PC-3 (cell line): ENCODE measurements at regions not wholly inside any gene's neighbourhood (a gene's known extent, or its start where the extent isn't known, plus 50 kb on each side); places are given as distances from the start of the nearest gene placed in this dataset.

Experiments
- ATAC-seq: fragments of 200-7000 bp; cut with Tn5 transposase; 2 replicates; pipeline ENCODE4 v1.9.1; 2020; ENCODE audit warnings: mild to moderate bottlenecking, moderate library complexity
- BruUV-seq: library from RNA; stranded (reverse); fragments of 400-500 nt; replicated peaks from 2 replicates; lab custom pipeline; 2021; lab: Mats Ljungman, UMichigan
- CTCF ChIA-PET: fragments of 300-600 bp; sonication (Branson Sonifier 250); formaldehyde crosslinking; loops from one replicate; lab custom pipeline; 2022; ENCODE audit warnings: antibody characterized with exemption; lab: Charles Lee
- POLR2A ChIA-PET: fragments of 300-600 bp; sonication (Branson Sonifier 250); formaldehyde crosslinking; loops from one replicate; lab custom pipeline; 2022; ENCODE audit warnings: antibody characterized with exemption; ENCODE audit not compliant: unreplicated experiment; lab: Charles Lee
- DNase-seq: peaks from one replicate; pipeline ENCODE4 v3.0.0-alpha.2; 2015
- H2AFZ ChIP-seq: fragments of 300-600 bp; sonication (generic); 2 replicates; pipeline ENCODE4 v1.6.0; 2016; ENCODE audit warnings: antibody characterized with exemption, low read length
- H3F3A ChIP-seq: fragments of 300-600 bp; sonication (generic); one replicate; pipeline ENCODE4 v1.6.0; 2017; ENCODE audit warnings: antibody characterized with exemption, low read length, control low read depth, mild to moderate bottlenecking; ENCODE audit not compliant: unreplicated experiment
- H3K27ac ChIP-seq: fragments of 300-600 bp; sonication (generic); 2 replicates; pipeline ENCODE4 v1.5.1; 2016; ENCODE audit warnings: mild to moderate bottlenecking, low read length
- H3K27me3 ChIP-seq: fragments of 300-600 bp; sonication (generic); 2 replicates; pipeline ENCODE4 v1.6.1; 2016; ENCODE audit warnings: low read length, mixed read lengths
- H3K36me3 ChIP-seq: fragments of 300-600 bp; sonication (generic); 2 replicates; pipeline ENCODE4 v1.6.1; 2016; ENCODE audit warnings: low read depth, mixed run types, low read length, mixed read lengths
- H3K4me1 ChIP-seq: fragments of 300-600 bp; sonication (generic); 2 replicates; pipeline ENCODE4 v1.5.1; 2016; ENCODE audit warnings: low read length; ENCODE audit not compliant: insufficient read depth
- H3K4me2 ChIP-seq: fragments of 300-600 bp; sonication (generic); 2 replicates; pipeline ENCODE4 v1.6.0; 2016; ENCODE audit warnings: low read length
- H3K4me3 ChIP-seq: fragments of 300-600 bp; sonication (generic); 2 replicates; pipeline ENCODE4 v1.5.1; 2016; ENCODE audit warnings: mild to moderate bottlenecking, low read length, mixed read lengths
- H3K79me2 ChIP-seq: fragments of 300-600 bp; sonication (generic); 2 replicates; pipeline ENCODE4 v1.6.1; 2017; ENCODE audit warnings: low read length, mixed read lengths
- H3K9ac ChIP-seq: fragments of 300-600 bp; sonication (generic); 2 replicates; pipeline ENCODE4 v1.6.0; 2016; ENCODE audit warnings: mild to moderate bottlenecking, low read length
- H3K9me2 ChIP-seq: fragments of 300-600 bp; sonication (generic); replicated peaks from 2 replicates; pipeline ENCODE4 v1.6.1; 2016; ENCODE audit warnings: mixed run types, low read length, mixed read lengths
- H3K9me3 ChIP-seq: fragments of 300-600 bp; sonication (generic); 2 replicates; pipeline ENCODE4 v1.6.1; 2016; ENCODE audit warnings: low read length, mixed read lengths
- H4K20me1 ChIP-seq: fragments of 300-600 bp; sonication (generic); 2 replicates; pipeline ENCODE4 v1.6.1; 2016; ENCODE audit warnings: low read length, mixed read lengths
- CTCF ChIP-seq: fragments of 300-600 bp; sonication (generic); conservative IDR thresholded peaks from 2 replicates; pipeline ENCODE4 v1.5.1; 2017; ENCODE audit warnings: antibody characterized with exemption, low read depth, mild to moderate bottlenecking, low read length
- EZH2 ChIP-seq: fragments of 300-600 bp; sonication (generic); IDR thresholded peaks from one replicate; pipeline ENCODE4 v1.6.1; 2017; ENCODE audit warnings: antibody characterized with exemption, mild to moderate bottlenecking, low read length; ENCODE audit not compliant: unreplicated experiment
- EZH2phosphoT487 ChIP-seq: fragments of 300-600 bp; sonication (generic); IDR thresholded peaks from 2 replicates; pipeline ENCODE4 v1.6.1; 2018; ENCODE audit warnings: mild to moderate bottlenecking, antibody characterized with exemption, low read length, borderline replicate concordance
- intact Hi-C: fragments of 100-400 bp; cut with micrococcal nuclease; formaldehyde crosslinking; loops from 2 replicates; pipeline ENCODE4 v1.9.0; 2023

GRCh38 chr5:68070591-68071281 lies 144.8 kb upstream of the PIK3R1 start:
- Histone ChIP-seq H3K27me3 (no peaks in the 10 kb centered on the region), H3K4me2 (no peak overlapping the region), H2AFZ (no peak overlapping the region), H3K27ac (no peak overlapping the region), H3K36me3 (no peaks in the 10 kb centered on the region), H3K9ac (no peak overlapping the region), H3K9me3 (no peaks in the 10 kb centered on the region), H4K20me1 (no peaks in the 10 kb centered on the region), H3F3A (no peaks in the 10 kb centered on the region), H3K79me2 (no peaks in the 10 kb centered on the region), H3K4me1 (no peaks in the 10 kb centered on the region), H3K9me2 (no peaks in the 10 kb centered on the region), H3K4me3 (no peak overlapping the region)
- no peak for TF ChIP-seq EZH2
- TF ChIP-seq EZH2phosphoT487, result no peak
- TF ChIP-seq CTCF, result no peak
- DNase-seq (no peak), ATAC-seq (no peak)
- POLR2A ChIA-PET, result no interaction called here
- intact Hi-C loops, result no loop called here
- CTCF ChIA-PET, result no interaction called here
- no TSS peak for BruUV-seq

- ATAC-seq, result no peak
- no TSS peak for BruUV-seq
- Histone ChIP-seq H4K20me1 (no peaks in the 10 kb centered on the region), H3K4me2 (no peak overlapping the region), H3K9me2 (no peaks in the 10 kb centered on the region), H3K4me3 (no peak overlapping the region), H3K4me1 (no peaks in the 10 kb centered on the region), H3F3A (no peaks in the 10 kb centered on the region), H3K27ac (no peak overlapping the region), H2AFZ (no peak overlapping the region), H3K27me3 (no peaks in the 10 kb centered on the region), H3K9ac (no peak overlapping the region), H3K36me3 (no peaks in the 10 kb centered on the region), H3K9me3 (no peaks in the 10 kb centered on the region), H3K79me2 (no peaks in the 10 kb centered on the region)
- intact Hi-C loops, result no loop called here
- ChIA-PET CTCF (no interaction called here), POLR2A (no interaction called here)
- no peak for TF ChIP-seq EZH2
- TF ChIP-seq EZH2phosphoT487, result no peak
- TF ChIP-seq CTCF, result no peak
- DNase-seq, result no peak
These were observed 147.5 kb upstream of the PIK3R1 start for GRCh38 chr5:68067976-68068603.

GRCh38 chr5:68067291-68067690 lies 148.3 kb upstream of the PIK3R1 start:
- Histone ChIP-seq H2AFZ (no peak overlapping the region), H3K9me2 (no peaks in the 10 kb centered on the region), H3K4me2 (no peak overlapping the region), H3K36me3 (no peaks in the 10 kb centered on the region), H3K79me2 (no peaks in the 10 kb centered on the region), H3K27me3 (no peaks in the 10 kb centered on the region), H3K4me1 (no peaks in the 10 kb centered on the region), H3K27ac (no peak overlapping the region), H3K9ac (no peak overlapping the region), H3K4me3 (no peak overlapping the region), H3K9me3 (no peaks in the 10 kb centered on the region), H4K20me1 (no peaks in the 10 kb centered on the region), H3F3A (no peaks in the 10 kb centered on the region)
- ATAC-seq, result no peak
- POLR2A ChIA-PET, result no interaction called here
- no peak for DNase-seq
- no peak for TF ChIP-seq EZH2
- no peak for TF ChIP-seq CTCF
- TF ChIP-seq EZH2phosphoT487, result no peak
- intact Hi-C loops, result no loop called here
- BruUV-seq, result no TSS peak
- CTCF ChIA-PET, result no interaction called here
